Ascending aorta (tissue), 2 donors: ENCODE measurements at regions not wholly inside any gene's neighbourhood (a gene's known extent, or its start where the extent isn't known, plus 50 kb on each side); places are given as distances from the start of the nearest gene placed in this dataset.

ENCODE experiments used
- DNase-seq, 2 donors: peaks; one replicate each; pipeline ENCODE4 v3.0.0-alpha.2; 2019; ENCODE audit warnings: low spot score in 2 of 2
- H3K27ac ChIP-seq, 2 donors: fragments of 200-600 bp; sonication (generic); one replicate each; pipeline ENCODE4 v1.5.1; 2016 to 2017; ENCODE audit warnings: mild to moderate bottlenecking in 1 of 2
- H3K27me3 ChIP-seq: fragments of 200-600 bp; sonication (generic); one replicate; pipeline ENCODE4 v1.5.1; 2017
- H3K36me3 ChIP-seq, 2 donors: fragments of 200-600 bp; sonication (generic); one replicate each; pipeline ENCODE4 v1.5.1; 2016
- H3K4me1 ChIP-seq, 2 donors: fragments of 200-600 bp; sonication (generic); one replicate each; pipeline ENCODE4 v1.5.1; 2016 to 2017; ENCODE audit warnings: mild to moderate bottlenecking in 1 of 2
- H3K4me3 ChIP-seq, 2 donors: fragments of 200-600 bp; sonication (generic); one replicate each; pipeline ENCODE4 v1.5.1; 2016 to 2017; ENCODE audit warnings: mild to moderate bottlenecking in 1 of 2
- H3K9me3 ChIP-seq, 2 donors: fragments of 200-600 bp; sonication (generic); one replicate each; pipeline ENCODE4 v1.5.1; 2016
- CTCF ChIP-seq, 3 experiments: fragments of 200-600 bp in 2 of 3; fragments of 450-650 bp in 1 of 3; sonication (generic) in 2 of 3; IDR thresholded peaks; one replicate each; pipeline ENCODE4 v1.5.1; 2016 to 2019; ENCODE audit warnings: antibody characterized with exemption in 3 of 3, mild to moderate bottlenecking in 1 of 3, moderate library complexity in 1 of 3
- intact Hi-C: fragments of 100-400 bp; cut with DNase I; formaldehyde crosslinking; loops from one replicate; pipeline ENCODE4 v1.15.1; 2023

DNA sequence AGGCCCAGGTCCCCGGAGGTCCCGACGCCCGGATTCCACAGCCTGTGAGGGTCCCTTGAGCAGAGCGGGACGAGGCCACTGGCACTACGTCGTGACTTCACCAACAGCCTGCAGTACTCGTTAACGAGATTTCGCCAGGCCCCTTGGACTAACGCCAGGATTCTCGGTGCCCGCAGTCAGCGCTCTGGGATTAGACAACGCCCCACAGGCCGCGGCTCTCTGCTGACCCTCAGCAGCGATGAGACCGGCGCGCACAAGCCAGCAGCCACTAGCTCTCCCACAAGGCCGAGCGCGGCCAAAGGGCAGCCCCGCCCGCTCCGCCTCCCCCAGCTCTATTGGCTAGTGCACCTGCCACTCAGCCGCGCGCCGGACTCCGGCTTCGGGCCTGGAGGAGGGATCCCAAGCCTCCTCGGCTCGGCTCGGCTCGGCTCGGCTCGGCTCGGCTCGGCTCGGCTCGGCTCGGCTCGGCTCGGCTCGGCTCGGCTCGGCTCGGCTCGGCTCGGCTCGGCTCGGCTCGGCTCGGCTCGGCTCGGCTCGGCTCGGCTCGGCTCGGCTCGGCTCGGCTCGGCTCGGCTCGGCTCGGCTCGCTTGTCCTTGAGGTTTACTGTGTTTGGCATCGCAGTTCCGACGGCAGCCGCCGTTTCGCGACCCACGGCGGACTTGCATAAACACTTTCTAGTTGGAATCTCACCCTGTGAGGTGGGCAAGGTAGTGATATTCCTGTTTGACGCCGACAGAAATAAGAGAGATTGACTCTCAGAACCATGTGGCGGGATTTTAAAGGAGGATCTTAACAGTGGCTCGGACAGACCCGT is 231.7 kb upstream of the SERP2 start:
- Histone ChIP-seq H3K27ac (peak overlapping the region; percentile 95 to 96), H3K4me3 (peak overlapping the region; percentile 68 to 72), H3K27me3 (no peaks in the 10 kb centered on the region), H3K36me3 (no peaks in the 10 kb centered on the region), H3K9me3 (no peaks in the 10 kb centered on the region), H3K4me1 (peaks cover 3 to 8% of the 10 kb centered on the region in 2 donors)
- intact Hi-C loops: loop anchor here (1.0 to 5.0 kb wide), 7 partner anchors 13 to 294 kb away; no protein-coding TSS in a partner anchor
- no peak for TF ChIP-seq CTCF (IDR thresholded peaks at IDR 0.05)
- DNase-seq: peak; percentile 93 to 99

DNA sequence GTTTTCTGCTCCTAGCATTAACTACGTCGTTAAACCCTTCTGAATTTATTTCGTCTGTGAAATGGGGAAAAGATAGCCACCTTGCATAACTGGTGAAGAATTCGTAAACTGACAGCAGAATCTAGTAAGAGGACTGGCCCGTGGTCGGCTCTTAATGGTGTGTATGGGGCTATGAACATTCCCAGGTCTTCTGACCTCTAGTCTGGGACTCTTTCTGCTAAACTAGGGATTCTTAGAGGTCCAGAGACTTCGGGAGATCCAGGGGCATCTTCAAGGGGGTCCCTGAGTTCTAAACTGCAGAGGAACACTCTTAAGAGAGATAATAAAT is 231.1 kb upstream of the SERP2 start:
- Histone ChIP-seq H3K27ac (peak overlapping the region; percentile 74 to 79), H3K36me3 (no peaks in the 10 kb centered on the region), H3K9me3 (no peaks in the 10 kb centered on the region), H3K27me3 (no peaks in the 10 kb centered on the region), H3K4me1 (peaks cover 3 to 8% of the 10 kb centered on the region in 2 donors), H3K4me3 (peak overlapping the region; percentile 68 to 72)
- TF ChIP-seq CTCF (IDR thresholded peaks at IDR 0.05): no peak
- intact Hi-C loops: loop anchor here (1.0 to 5.0 kb wide), 7 partner anchors 14 to 294 kb away; no protein-coding TSS in a partner anchor
- no peak for DNase-seq

- Histone ChIP-seq H3K27ac (no peak overlapping the region), H3K4me1 (peaks cover 3 to 8% of the 10 kb centered on the region in 2 donors), H3K9me3 (no peaks in the 10 kb centered on the region), H3K36me3 (no peaks in the 10 kb centered on the region), H3K4me3 (peak overlapping the region in 1 of 2 donors; percentile 72), H3K27me3 (no peaks in the 10 kb centered on the region)
- no peak for DNase-seq
- intact Hi-C loops: loop anchor here (1.0 to 5.0 kb wide), 7 partner anchors 14 to 293 kb away; no protein-coding TSS in a partner anchor
- no peak for TF ChIP-seq CTCF (IDR thresholded peaks at IDR 0.05)
These were observed 230.5 kb upstream of the SERP2 start for GRCh38 chr13:44142941-44143665.

DNA sequence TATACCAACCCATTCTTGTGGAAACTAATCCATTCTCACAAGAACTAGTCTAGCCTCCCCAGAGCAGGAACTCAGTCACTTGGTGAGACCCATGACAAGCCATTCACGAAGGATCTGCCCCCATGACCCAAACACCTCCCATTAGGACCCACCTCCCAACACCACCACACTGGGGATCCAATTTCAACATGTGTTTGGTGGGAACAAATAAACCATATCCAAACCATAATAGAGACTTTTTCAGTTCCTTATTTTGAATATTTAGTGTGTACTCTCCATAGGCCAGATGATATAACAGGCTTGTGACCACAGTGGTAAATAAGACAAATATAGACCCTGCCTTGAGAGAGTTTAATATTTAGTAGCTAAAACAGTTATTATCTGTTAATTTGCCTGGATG is 227.5 kb upstream of the SERP2 start:
- Histone ChIP-seq H3K27ac (no peak overlapping the region), H3K9me3 (no peaks in the 10 kb centered on the region), H3K4me1 (peaks cover 3 to 4% of the 10 kb centered on the region in 2 donors), H3K4me3 (no peak overlapping the region), H3K27me3 (no peaks in the 10 kb centered on the region), H3K36me3 (no peaks in the 10 kb centered on the region)
- no peak for TF ChIP-seq CTCF (IDR thresholded peaks at IDR 0.05)
- DNase-seq: no peak
- intact Hi-C loops: no loop called here

- no peak overlapping the region for H3K4me3 ChIP-seq
- TF ChIP-seq CTCF (IDR thresholded peaks at IDR 0.05): no peak
- H3K9me3 ChIP-seq: no peaks in the 10 kb centered on the region
- no peak overlapping the region for H3K27ac ChIP-seq
- H3K4me1 ChIP-seq: no peaks in the 10 kb centered on the region
- H3K36me3 ChIP-seq: no peaks in the 10 kb centered on the region
- H3K27me3 ChIP-seq: no peaks in the 10 kb centered on the region
- DNase-seq: no peak
- intact Hi-C loops: no loop called here
These were observed 226.4 kb upstream of the SERP2 start for GRCh38 chr13:44147233-44147632.
